ENCODE measurements at regions not wholly inside any gene's neighbourhood (a gene's known extent, or its start where the extent isn't known, plus 50 kb on each side); places are given as distances from the start of the nearest gene placed in this dataset.

GRCh38 chr7:94297397-94297838, 97.3 kb upstream of the COL1A2 start:
- Histone ChIP-seq H3K23ac (ENCODE audit: low read depth, low read length) (peak overlapping the region; percentile 89), H4K5ac (ENCODE audit: low read depth, low read length) (peak overlapping the region; percentile 93), H3K4ac (ENCODE audit: low read depth, low read length) (peak overlapping the region; percentile 98), H2BK120ac (ENCODE audit: low read depth, low read length) (peak overlapping the region; percentile 96), H3K56ac (ENCODE audit: extremely low read depth, insufficient read depth, low read length) (peak overlapping the region; percentile 99), H3K14ac (replicated peaks; ENCODE audit: low read depth, low read length) (peak overlapping the region; percentile 89), H4K8ac (ENCODE audit: low read depth in 2 of 2, low read length in 2 of 2) (peak overlapping the region; percentile 83 to 95), H3K27ac (ENCODE audit: insufficient read depth, low read length) (peak overlapping the region; percentile 95), H3K79me1 (ENCODE audit: low read depth in 1 of 2, low read length in 2 of 2) (peaks cover 11 to 37% of the 10 kb centered on the region in 2 experiments), H3K36me3 (ENCODE audit: control insufficient read depth, insufficient read depth, low read length) (no peaks in the 10 kb centered on the region), H2AK5ac (ENCODE audit: low read depth, low read length) (peak overlapping the region; percentile 95), H3K9me3 (ENCODE audit: control insufficient read depth, insufficient read depth, low read length) (no peaks in the 10 kb centered on the region), H2BK5ac (ENCODE audit: low read depth, low read length, poor library complexity, severe bottlenecking) (peak overlapping the region; percentile 100), H3K18ac (ENCODE audit: low read depth, low read length) (peak overlapping the region; percentile 96), H4K91ac (ENCODE audit: insufficient read depth, low read depth, low read length) (peak overlapping the region; percentile 97), H3K9me1 (ENCODE audit: insufficient read depth, low read length) (peaks cover 8% of the 10 kb centered on the region; the same call in 1 of the 2 replicates), H4K20me1 (ENCODE audit: insufficient read depth, low read length) (no peaks in the 10 kb centered on the region), H2AK9ac (replicated peaks; ENCODE audit: low read depth, low read length, poor library complexity) (peak overlapping the region; percentile 91), H3K4me3 (ENCODE audit: insufficient read depth, low read depth, low read length) (peak overlapping the region; percentile 38; the same call in 1 of the 2 replicates), H2BK15ac (ENCODE audit: low read depth, low read length) (peak overlapping the region; percentile 97), H3K4me1 (ENCODE audit: control insufficient read depth, insufficient read depth, low read length) (peaks cover 27% of the 10 kb centered on the region), H2AFZ (replicated peaks; ENCODE audit: low read length, poor library complexity) (no peak overlapping the region), H3K27me3 (ENCODE audit: control insufficient read depth, insufficient read depth, low read length) (no peaks in the 10 kb centered on the region), H2BK20ac (ENCODE audit: low read depth, low read length) (peak overlapping the region; percentile 91), H3K4me2 (ENCODE audit: low read depth, low read length) (peak overlapping the region; percentile 91), H3K9ac (ENCODE audit: low read depth, low read length) (peak overlapping the region; percentile 94)
- ATAC-seq (ENCODE audit: low read depth), result peak; percentile 31
- intact Hi-C loops (cut with micrococcal nuclease), result loop anchor here (1.0 kb wide), 3 partner anchors 51 to 97 kb away; partner anchors contain the start of gene COL1A2
- in situ Hi-C loops (cut with MboI; ENCODE audit: low sequenced_read_pairs), result loop anchor here (5.0 to 25.0 kb wide), 3 partner anchors 100 to 1190 kb away; partner anchors contain the start of gene ASB4
- BruUV-seq (replicated peaks), result no TSS peak
- TF ChIP-seq POLR2A (IDR thresholded peaks at IDR 0.05; ENCODE audit: low read depth, low read length) (peak; percentile 65; the same call in 1 of the 2 replicates), CEBPB (IDR thresholded peaks at IDR 0.05; ENCODE audit: low read depth, low read length) (no peak), ELK1 (IDR thresholded peaks at IDR 0.05; ENCODE audit: borderline replicate concordance, low read depth, low read length) (no peak), RAD21 (IDR thresholded peaks at IDR 0.05; ENCODE audit: low read length) (peak; percentile 24), SMC3 (IDR thresholded peaks at IDR 0.05; ENCODE audit: low read depth, low read length) (0 out of 2 replicates have a peak, but pooled peaks have one; percentile 9), FOS (IDR thresholded peaks at IDR 0.05; ENCODE audit: low read depth, low read length) (peak; percentile 59), MAFK (IDR thresholded peaks at IDR 0.05; ENCODE audit: low read depth, low read length) (no peak)
- POLR2A ChIA-PET (ENCODE audit: unreplicated experiment), result interaction anchor here (0.6 to 8.1 kb wide), 9 partner anchors 70 to 135 kb away, joined by 3 to 169 read pairs (median 7); partner anchors contain the start of gene COL1A2
- DNase-seq, result peak; percentile 98
- WGBS, 2 experiments (ENCODE audit: extremely low coverage in 2 of 2, insufficient read length in 1 of 2), result no CpG with 5 or more reads among the region's 5 CpGs
- CTCF ChIA-PET, result interaction anchor here (0.7 to 3.4 kb wide), 6 partner anchors 8 to 113 kb away, joined by 3 to 31 read pairs (median 12); partner anchors contain the start of gene COL1A2
- dilution Hi-C loops (cut with HindIII; ENCODE audit: low sequenced_read_pairs, unreplicated experiment), result no loop called here

Measured in IMR-90 (cell line).